ENCODE measurements at regions not wholly inside any gene's neighbourhood (a gene's known extent, or its start where the extent isn't known, plus 50 kb on each side); places are given as distances from the start of the nearest gene placed in this dataset.
"Not testable (repeated sequence)": the region's sequence is repeated elsewhere in the genome, so short reads cannot be mapped to it uniquely, and the experiment has no call there.

DNA sequence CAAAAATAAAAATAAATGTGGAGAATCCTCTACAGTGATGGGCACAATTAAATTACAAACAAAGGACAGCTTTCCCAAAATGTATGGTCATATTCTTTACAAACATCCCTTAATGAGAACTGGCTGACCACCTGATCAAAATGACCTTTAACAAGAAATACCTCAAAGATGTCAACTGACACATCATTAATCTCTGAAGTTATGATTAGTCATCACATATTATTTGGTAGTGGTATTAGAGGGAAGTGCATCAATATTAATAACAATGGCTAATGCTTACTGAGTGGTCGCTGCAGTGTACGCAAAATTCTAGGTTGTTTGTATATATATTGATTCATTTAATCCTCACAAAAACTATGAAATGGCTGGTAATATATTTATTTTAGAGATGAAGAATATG, 340.6 kb downstream of the GJA1 start:
- Mint-ChIP-seq H3K4me1 (ENCODE audit: unreplicated experiment) (peaks cover 3% of the 10 kb centered on the region), H3K36me3 (ENCODE audit: unreplicated experiment) (peaks cover 3% of the 10 kb centered on the region), H3K9me3 (ENCODE audit: unreplicated experiment) (no peaks in the 10 kb centered on the region), H3K4me3 (ENCODE audit: unreplicated experiment) (no peak overlapping the region), H3K27me3 (ENCODE audit: unreplicated experiment) (no peaks in the 10 kb centered on the region), H3K27ac (ENCODE audit: unreplicated experiment) (no peak overlapping the region)
- TF ChIP-seq, protein P1, sequence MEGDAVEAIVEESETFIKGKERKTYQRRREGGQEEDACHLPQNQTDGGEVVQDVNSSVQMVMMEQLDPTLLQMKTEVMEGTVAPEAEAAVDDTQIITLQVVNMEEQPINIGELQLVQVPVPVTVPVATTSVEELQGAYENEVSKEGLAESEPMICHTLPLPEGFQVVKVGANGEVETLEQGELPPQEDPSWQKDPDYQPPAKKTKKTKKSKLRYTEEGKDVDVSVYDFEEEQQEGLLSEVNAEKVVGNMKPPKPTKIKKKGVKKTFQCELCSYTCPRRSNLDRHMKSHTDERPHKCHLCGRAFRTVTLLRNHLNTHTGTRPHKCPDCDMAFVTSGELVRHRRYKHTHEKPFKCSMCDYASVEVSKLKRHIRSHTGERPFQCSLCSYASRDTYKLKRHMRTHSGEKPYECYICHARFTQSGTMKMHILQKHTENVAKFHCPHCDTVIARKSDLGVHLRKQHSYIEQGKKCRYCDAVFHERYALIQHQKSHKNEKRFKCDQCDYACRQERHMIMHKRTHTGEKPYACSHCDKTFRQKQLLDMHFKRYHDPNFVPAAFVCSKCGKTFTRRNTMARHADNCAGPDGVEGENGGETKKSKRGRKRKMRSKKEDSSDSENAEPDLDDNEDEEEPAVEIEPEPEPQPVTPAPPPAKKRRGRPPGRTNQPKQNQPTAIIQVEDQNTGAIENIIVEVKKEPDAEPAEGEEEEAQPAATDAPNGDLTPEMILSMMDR (IDR thresholded peaks at IDR 0.05) = no peak
- no peak for DNase-seq (ENCODE audit: extremely low spot score, unreplicated experiment)

DNA sequence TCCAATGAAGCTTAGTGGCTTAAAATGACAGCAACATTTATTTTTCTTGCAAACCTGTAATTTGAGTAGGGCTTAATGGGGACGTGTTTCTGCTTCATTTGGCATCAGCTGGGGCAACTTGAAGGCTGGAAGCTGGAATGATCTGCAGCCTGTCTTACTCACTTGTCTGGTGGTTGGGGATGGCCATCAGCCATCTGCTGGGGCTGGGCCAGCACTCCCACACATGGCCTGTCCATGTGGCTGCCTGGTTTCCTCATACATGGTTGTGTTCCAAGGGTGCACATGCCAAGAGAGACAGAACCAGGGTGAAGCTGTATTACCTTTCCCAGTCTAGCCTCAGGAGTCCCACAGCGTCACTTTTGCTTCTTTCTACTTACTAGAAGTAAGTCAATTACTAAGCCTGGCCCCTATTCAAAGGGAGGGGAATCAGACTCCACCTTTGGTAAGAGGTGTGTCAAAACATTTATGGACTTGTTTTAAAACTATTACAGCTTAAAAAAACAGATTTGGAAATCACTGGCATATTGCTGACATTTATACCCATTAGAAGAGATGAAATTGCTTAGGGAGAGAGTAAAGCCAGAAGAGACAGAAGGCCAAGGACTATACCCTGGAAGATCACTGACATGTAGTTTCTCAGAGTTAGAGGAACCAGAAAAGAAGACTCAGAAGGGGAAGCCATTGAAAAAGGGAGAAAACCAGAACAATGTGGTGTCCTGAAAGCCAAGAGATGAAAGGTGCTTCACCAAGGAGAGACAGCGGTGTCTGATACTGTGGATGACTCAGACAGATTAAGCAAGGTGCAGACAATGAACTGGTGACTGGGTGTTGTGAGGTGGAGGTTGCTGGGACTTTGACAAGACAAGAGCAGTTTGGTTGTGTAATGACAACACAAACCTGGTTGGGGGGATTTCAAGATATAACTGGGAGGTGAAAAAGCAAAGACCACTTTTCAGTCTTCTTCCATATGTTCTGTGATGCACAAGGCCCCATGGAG, 345.2 kb downstream of the GJA1 start:
- Mint-ChIP-seq H3K27me3 (ENCODE audit: unreplicated experiment) (no peaks in the 10 kb centered on the region), H3K9me3 (ENCODE audit: unreplicated experiment) (no peaks in the 10 kb centered on the region), H3K36me3 (ENCODE audit: unreplicated experiment) (peaks cover 3% of the 10 kb centered on the region), H3K4me1 (ENCODE audit: unreplicated experiment) (peaks cover 3% of the 10 kb centered on the region), H3K4me3 (ENCODE audit: unreplicated experiment) (no peak overlapping the region), H3K27ac (ENCODE audit: unreplicated experiment) (no peak overlapping the region)
- TF ChIP-seq, protein P1 (IDR thresholded peaks at IDR 0.05) = no peak
- no peak for DNase-seq (ENCODE audit: extremely low spot score, unreplicated experiment)

DNA sequence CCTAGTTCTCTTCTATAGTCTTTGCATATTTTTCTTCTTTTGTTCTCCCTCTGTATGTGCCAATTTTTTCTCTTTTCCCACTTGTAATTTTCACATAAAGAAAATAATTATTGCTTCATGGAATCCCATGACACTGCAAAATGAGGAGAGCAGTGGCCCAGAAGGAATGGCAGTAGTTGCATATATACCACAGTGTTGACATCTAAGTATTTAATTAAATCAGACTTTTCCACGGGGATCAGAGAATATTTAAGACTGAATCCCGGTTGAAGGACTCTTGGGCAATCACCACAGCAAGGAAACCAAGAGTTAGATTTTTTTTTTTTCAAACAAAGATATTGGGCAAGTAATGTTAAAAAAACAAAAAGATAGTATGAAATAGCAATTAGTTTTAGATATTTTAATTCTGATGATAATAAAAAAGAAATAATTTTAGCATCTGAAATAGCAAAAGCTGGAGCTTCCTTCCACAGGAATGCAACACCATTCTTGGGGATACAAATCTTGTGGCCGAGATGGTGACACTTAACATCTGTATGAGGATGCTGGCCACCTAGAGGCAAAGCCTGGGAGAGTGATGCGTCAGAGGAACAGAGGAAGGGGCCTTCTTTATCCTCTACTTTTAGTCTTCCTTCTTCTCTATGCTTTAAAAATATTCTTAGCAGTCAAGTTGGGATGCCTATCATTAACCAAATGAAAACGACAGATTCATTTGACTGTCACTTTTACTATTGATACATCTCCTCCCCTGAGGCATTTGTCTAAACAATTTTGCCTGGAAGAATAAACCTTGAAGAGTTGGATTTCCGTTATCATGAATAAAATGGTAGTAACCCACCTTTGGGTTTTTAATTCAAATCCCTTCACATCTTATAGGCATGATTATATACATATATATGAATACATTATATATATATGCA, 356.2 kb downstream of the GJA1 start:
- H3K4me3 Mint-ChIP-seq (ENCODE audit: unreplicated experiment) = no peak overlapping the region
- H3K27me3 Mint-ChIP-seq (ENCODE audit: unreplicated experiment) = no peaks in the 10 kb centered on the region
- peaks cover 25% of the 10 kb centered on the region for H3K4me1 Mint-ChIP-seq (ENCODE audit: unreplicated experiment)
- no peak for DNase-seq (ENCODE audit: extremely low spot score, unreplicated experiment)
- TF ChIP-seq, protein P1 (IDR thresholded peaks at IDR 0.05) = no peak
- H3K27ac Mint-ChIP-seq (ENCODE audit: unreplicated experiment) = no peak overlapping the region
- H3K9me3 Mint-ChIP-seq (ENCODE audit: unreplicated experiment) = peaks cover 3% of the 10 kb centered on the region
- no peaks in the 10 kb centered on the region for H3K36me3 Mint-ChIP-seq (ENCODE audit: unreplicated experiment)

DNA sequence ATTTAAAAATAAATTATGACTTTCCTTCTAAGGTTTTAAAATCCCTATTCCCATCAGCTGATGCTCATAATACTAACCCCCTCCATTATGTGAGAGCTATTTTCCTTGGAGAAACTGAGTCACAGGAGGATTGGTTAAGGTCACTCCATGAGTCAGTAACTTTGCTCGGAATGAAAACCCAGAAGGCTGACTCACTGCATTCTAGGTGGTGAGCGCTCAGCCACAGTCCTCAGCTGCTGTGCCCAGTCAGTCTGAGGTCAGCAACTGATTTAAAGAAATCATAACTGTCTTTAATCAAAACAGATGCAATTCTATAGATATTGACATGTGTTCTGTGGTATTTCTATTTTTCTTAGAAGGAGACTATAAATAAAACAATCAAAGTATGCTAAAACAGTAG, 359.2 kb downstream of the GJA1 start:
- Mint-ChIP-seq H3K9me3 (ENCODE audit: unreplicated experiment) (peaks cover 13% of the 10 kb centered on the region), H3K4me3 (ENCODE audit: unreplicated experiment) (no peak overlapping the region), H3K27me3 (ENCODE audit: unreplicated experiment) (no peaks in the 10 kb centered on the region), H3K27ac (ENCODE audit: unreplicated experiment) (peak overlapping the region; percentile 74), H3K4me1 (ENCODE audit: unreplicated experiment) (peaks cover 25% of the 10 kb centered on the region), H3K36me3 (ENCODE audit: unreplicated experiment) (peaks cover 6% of the 10 kb centered on the region)
- DNase-seq (ENCODE audit: extremely low spot score, unreplicated experiment) = no peak
- TF ChIP-seq, protein P1 (IDR thresholded peaks at IDR 0.05) = no peak

- peaks cover 20% of the 10 kb centered on the region for H3K4me1 Mint-ChIP-seq (ENCODE audit: unreplicated experiment)
- H3K9me3 Mint-ChIP-seq (ENCODE audit: unreplicated experiment) = peaks cover 28% of the 10 kb centered on the region
- H3K4me3 Mint-ChIP-seq (ENCODE audit: unreplicated experiment); H3K27ac Mint-ChIP-seq (ENCODE audit: unreplicated experiment); H3K27me3 Mint-ChIP-seq (ENCODE audit: unreplicated experiment); H3K36me3 Mint-ChIP-seq (ENCODE audit: unreplicated experiment); DNase-seq (ENCODE audit: extremely low spot score, unreplicated experiment): not testable (repeated sequence)
Observed at GRCh38 chr6:121797598-121797997, 362.2 kb downstream of the GJA1 start.

- Mint-ChIP-seq H3K9me3 (ENCODE audit: unreplicated experiment) (peaks cover 26% of the 10 kb centered on the region), H3K4me1 (ENCODE audit: unreplicated experiment) (peaks cover 20% of the 10 kb centered on the region)
- not testable (repeated sequence) for DNase-seq (ENCODE audit: extremely low spot score, unreplicated experiment); H3K27ac Mint-ChIP-seq (ENCODE audit: unreplicated experiment); H3K27me3 Mint-ChIP-seq (ENCODE audit: unreplicated experiment); H3K36me3 Mint-ChIP-seq (ENCODE audit: unreplicated experiment); H3K4me3 Mint-ChIP-seq (ENCODE audit: unreplicated experiment)
Observed at GRCh38 chr6:121798126-121798525, 362.7 kb downstream of the GJA1 start.
